ENCODE measurements at regions not wholly inside any gene's neighbourhood (a gene's known extent, or its start where the extent isn't known, plus 50 kb on each side); places are given as distances from the start of the nearest gene placed in this dataset.
A peak's percentile ranks its signal among the peaks of the same experiment; 100 is the strongest.

GRCh38 chr20:50242548-50242862, 51.9 kb downstream of the CEBPB start:
- ATAC-seq (no peak), DNase-seq (ENCODE audit: low spot score) (no peak)

GRCh38 chr20:50242863-50243609, 52.4 kb downstream of the CEBPB start:
- ATAC-seq (no peak), DNase-seq (ENCODE audit: low spot score) (no peak)

- DNase-seq (ENCODE audit: low spot score): no peak
- ATAC-seq: no peak
Observed at GRCh38 chr20:50243610-50244351, 53.2 kb downstream of the CEBPB start.

- DNase-seq (ENCODE audit: low spot score): no peak
- ATAC-seq: no peak
Observed at GRCh38 chr20:50244352-50245149, 53.9 kb downstream of the CEBPB start.

- DNase-seq (ENCODE audit: low spot score): no peak
- peak; percentile 31 for ATAC-seq
Observed at GRCh38 chr20:50245498-50246366, 55.1 kb downstream of the CEBPB start.

- ATAC-seq (peak; percentile 15), DNase-seq (ENCODE audit: low spot score) (no peak)
Observed at GRCh38 chr20:50246367-50247195, 56.0 kb downstream of the CEBPB start.

- ATAC-seq (no peak), DNase-seq (ENCODE audit: low spot score) (no peak)
Observed at GRCh38 chr20:50247196-50248094, 56.8 kb downstream of the CEBPB start.

- peak; percentile 53 for ATAC-seq
- no peak for DNase-seq (ENCODE audit: low spot score)
Observed at GRCh38 chr20:50248104-50248641, 57.5 kb downstream of the CEBPB start.

GRCh38 chr20:50249447-50250388, 59.1 kb downstream of the CEBPB start:
- peak; percentile 69 for ATAC-seq

GRCh38 chr20:50250679-50251382, 60.2 kb downstream of the CEBPB start:
- peak; percentile 77 for DNase-seq (ENCODE audit: low spot score)
- peak; percentile 64 for ATAC-seq

More at GRCh38 chr20:50249447-50250388, 59.1 kb downstream of the CEBPB start:
- DNase-seq (ENCODE audit: low spot score): no peak

- ATAC-seq: no peak
- no peak for DNase-seq (ENCODE audit: low spot score)
Observed at GRCh38 chr20:50251383-50251748, 60.7 kb downstream of the CEBPB start.

GRCh38 chr20:50251992-50252511, 61.4 kb downstream of the CEBPB start:
- ATAC-seq: no peak
- no peak for DNase-seq (ENCODE audit: low spot score)

GRCh38 chr20:50252701-50253100, 62.1 kb downstream of the CEBPB start:
- DNase-seq (ENCODE audit: low spot score): no peak
- no peak for ATAC-seq

GRCh38 chr20:50253101-50253500, 62.5 kb downstream of the CEBPB start:
- ATAC-seq (no peak), DNase-seq (ENCODE audit: low spot score) (no peak)

GRCh38 chr20:50254466-50255079, 63.9 kb downstream of the CEBPB start:
- ATAC-seq: no peak
- no peak for DNase-seq (ENCODE audit: low spot score)

- ATAC-seq: no peak
- DNase-seq (ENCODE audit: low spot score): no peak
Observed at GRCh38 chr20:50256577-50256976, 65.9 kb downstream of the CEBPB start.
